HG03064 (cell line): ENCODE measurements at regions not wholly inside any gene's neighbourhood (a gene's known extent, or its start where the extent isn't known, plus 50 kb on each side); places are given as distances from the start of the nearest gene placed in this dataset.

Experiments
- ATAC-seq: cut with Tn5 transposase; IDR thresholded peaks from one replicate; pipeline ENCODE4 v1.9.1; 2021; ENCODE audit warnings: low read depth; ENCODE audit not compliant: unreplicated experiment

DNA sequence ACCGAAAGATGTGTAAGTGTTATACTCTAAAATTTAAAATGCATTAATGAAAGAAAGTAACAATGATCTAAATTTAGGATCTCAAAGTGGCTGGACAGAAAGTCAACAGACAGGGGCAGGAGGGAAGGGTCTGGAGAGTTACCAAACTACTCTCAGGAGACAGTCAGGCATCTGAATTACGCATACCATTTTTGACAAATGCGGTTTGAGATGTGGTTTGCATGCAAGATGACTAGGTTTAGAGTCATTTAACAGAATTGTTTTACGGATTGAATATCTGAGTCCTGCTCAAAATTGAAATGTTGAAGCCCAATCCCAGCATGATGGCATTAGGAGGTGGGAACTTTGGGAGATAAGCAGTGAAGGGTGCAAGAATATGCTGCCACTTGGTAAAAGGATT is 314.1 kb downstream of the WDR11 start:
- ATAC-seq = no peak

DNA sequence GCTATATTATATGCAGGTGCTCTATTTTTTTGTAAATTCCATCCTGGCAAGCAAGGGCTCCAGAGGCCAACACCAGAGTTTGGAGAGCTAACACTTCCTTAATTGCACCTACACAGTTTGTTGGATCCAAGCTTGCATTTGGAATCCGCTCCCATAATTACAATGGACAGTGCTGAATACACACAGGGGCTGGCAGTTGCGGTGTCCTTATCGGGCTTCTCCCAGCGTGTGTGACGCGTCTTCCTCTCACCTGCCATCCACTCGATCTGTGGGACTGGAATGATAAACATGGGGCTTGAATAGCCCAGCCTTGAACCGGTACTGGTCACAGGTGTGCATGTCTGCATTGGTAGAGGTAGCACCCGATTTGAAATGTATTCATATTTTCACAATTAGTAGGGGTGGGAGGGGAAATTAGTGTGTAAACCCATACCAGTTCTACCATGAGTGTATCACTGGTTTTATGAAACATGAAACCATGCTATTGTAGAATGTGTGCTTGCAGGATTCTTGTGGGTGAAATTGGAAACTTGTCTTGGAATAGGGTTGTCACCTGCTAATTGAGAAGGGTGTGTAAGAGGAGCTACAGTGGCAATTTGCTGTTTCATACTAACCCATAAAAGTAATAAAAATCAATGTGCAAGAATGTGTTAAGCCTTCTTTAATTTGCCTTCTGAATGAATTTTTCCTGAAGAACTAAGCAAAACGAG is 316.5 kb downstream of the WDR11 start:
- no peak for ATAC-seq

- no peak for ATAC-seq
Measured at GRCh38 chr10:121168545-121169216, 317.5 kb downstream of the WDR11 start.

GRCh38 chr10:121169406-121169805 is 318.2 kb downstream of the WDR11 start:
- no peak for ATAC-seq

- ATAC-seq = no peak
Measured at GRCh38 chr10:121171825-121172787, 320.9 kb downstream of the WDR11 start.

DNA sequence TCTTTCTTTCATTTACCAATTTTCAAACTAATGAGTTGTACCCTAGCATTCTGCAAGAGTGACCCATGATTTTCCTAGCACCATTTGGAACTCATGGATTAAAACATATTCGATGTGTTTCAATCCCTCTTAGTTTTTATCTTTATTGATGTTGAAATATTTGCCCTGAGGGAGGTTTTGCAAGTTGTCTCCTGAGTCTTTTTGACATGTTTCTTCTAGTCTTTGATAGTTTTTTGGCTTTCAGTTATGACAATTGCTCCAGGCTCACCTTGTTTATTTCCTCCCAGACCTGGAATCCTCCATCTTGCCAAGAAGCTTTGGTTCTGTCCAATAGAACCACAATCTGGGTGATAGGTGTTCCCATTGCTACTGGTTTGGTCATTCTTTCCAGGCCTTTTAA is 327.8 kb downstream of the WDR11 start:
- no peak for ATAC-seq

GRCh38 chr10:121182219-121182618 is 331.1 kb downstream of the WDR11 start:
- no peak for ATAC-seq

DNA sequence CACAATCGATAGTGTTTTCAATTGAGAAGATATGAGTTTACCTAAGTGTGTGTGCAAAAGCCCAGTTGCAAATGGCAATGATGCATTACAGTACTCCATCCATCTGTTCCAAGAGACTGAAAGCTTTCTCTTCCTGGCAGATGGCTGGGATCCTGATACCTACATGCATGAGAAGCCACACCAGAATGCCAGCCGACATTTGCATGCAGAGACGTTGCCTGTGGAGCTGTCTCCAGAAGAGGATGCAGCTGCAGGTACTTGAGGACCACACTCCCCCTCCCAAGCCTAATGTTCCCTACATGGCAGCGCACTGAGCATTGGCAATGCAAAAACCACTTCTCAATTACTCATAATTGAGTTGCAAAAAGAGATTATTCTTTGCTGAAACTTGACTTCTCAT is 332.1 kb downstream of the WDR11 start:
- ATAC-seq = no peak

DNA sequence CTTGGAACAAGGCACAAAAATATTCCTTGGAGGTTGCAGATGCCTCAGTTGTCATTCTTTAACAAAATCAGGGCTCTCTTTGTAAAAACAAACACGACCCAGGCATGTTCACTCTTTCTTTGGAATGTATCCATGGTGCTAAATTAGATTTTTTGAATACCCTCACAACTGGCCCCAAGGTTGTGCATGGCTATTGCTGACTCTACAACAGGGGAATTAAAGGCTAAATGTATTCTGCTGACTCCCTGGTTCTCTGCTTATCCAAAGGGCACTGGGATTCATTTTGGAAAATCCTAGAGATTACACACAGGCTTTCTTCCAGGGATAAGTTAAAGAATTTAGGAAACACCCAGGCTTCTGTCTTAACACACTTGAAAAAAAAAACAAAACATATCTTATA is 332.5 kb downstream of the WDR11 start:
- no peak for ATAC-seq

DNA sequence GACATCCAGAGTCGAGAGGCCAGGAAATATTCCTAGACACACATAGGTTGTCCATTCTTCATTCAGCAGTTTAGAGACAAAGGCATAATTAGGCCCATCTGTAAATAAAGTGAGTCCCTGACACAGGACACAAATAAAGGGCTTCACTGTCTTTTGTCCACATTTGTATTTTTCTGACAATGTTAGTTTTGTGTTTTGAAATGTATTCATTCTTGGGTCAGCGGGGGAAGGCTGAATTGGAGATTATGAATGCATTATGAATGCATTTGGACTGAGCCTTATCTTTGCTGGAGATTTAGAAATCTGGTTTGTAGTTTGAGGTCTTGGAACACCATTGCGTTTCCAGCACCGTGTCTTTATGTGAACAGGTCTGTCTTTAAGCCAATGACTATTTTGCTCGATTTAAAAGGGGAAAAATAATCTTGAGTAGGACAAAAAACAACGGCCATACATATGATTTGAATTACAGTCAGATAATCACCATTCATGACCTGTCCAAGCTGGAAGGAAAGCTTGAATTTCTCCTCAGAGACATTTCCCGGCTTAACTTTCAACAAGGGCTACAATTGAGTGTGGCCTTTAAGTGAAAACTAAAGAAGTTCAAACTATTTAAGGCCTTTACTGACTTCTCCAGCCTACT is 334.8 kb downstream of the WDR11 start:
- no peak for ATAC-seq

DNA sequence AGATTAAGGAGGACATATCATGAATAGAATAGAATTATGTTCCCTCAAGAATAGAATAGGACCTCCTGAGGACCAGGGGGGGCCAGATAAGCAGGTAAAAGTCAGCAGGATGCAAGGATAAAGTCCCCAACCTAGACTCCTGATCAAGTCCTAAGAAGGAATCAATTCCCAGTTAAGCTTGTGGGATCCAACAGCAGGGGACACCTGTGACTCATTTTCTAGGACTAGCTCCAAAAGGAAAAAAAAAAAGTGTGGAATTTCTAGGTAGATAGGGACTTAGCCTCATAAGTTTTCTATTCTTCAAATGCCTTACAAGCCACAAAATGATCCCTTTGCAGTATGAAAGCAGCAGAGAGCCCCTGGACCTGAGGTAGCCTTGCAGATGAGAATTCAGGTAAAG is 336.2 kb downstream of the WDR11 start:
- ATAC-seq = no peak

GRCh38 chr10:121188005-121188404 is 336.8 kb downstream of the WDR11 start:
- ATAC-seq = no peak

- no peak for ATAC-seq
Measured at GRCh38 chr10:121189066-121189465, 337.9 kb downstream of the WDR11 start.

- no peak for ATAC-seq
Measured at GRCh38 chr10:121194696-121195523, 343.7 kb downstream of the WDR11 start.

- ATAC-seq = no peak
Measured at GRCh38 chr10:121195524-121195910, 344.4 kb downstream of the WDR11 start.

DNA sequence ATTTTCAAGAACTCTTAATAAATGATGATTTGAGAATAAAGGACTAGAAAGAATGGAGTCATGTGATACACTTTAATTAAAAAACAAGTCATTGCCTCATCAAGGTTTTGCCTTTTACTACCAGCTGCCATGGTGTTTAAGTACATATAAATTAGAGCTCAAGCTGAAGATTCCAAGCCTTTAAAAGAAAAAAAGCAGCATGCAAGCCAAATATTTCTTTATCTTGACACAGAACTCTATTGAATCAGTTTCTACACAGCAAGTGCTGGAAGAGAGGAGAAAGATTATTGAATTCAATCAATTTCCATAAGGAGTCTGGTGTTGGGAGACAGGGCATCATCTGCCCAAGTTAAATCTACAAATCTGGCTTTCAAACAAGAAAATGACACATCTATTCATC is 347.9 kb downstream of the WDR11 start:
- ATAC-seq = no peak

DNA sequence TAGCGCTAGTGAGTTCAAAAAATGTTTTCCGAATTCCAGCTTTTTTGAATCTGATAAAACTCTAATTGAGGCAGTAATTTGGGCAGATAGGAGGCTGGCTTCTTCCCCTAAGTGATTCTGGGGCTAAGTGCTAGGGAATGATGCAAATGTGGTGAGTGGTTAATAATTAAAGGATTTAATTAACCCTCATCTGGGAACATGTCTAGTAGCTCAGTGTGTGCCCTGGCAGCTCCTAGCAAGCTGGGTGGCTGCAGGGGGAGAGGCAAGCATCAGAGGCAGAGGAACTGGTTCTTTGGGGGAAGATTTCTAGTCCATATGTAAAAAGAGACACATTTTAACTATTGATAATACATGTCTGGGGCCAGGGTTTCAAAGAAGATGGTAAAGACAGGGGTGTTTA is 354.5 kb downstream of the WDR11 start:
- ATAC-seq = no peak

DNA sequence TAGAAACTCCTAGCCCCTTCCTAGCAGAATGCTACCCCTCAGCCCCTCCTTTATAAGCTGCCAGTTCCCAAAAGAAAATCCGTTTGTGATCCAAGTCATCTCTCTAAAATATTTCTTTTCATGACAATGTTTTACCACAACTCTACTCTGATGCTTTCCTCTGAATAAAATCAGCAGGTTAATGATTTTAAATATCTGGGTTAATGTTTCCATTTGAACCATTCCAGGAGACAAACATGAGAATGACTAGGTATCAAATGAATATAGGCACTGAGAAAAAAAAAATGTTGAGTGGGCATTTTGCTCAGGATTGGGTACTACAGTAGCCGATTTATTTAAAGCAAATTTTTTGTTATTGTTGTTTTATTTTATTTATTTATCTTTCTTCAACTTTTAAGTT is 360.3 kb downstream of the WDR11 start:
- ATAC-seq = no peak

GRCh38 chr10:121213437-121213836 is 362.3 kb downstream of the WDR11 start:
- ATAC-seq = no peak

DNA sequence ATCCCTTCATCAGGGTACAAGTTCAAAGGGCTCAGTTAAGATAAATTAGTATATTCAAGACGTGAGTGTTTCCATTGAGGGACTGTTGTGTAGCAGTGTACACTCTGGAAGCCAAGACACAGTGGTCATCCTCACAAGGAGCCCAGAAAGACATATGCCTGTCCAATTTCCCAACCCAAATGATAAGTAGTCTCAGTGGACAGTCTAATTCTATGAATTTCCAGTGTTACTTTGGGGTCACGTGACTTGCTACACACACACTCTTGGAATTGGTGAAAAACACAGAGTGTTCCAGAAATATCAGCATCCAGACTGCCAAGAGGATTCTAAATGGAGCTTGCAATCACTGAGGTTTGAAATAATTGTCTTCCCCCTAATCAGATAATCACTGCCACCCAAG is 365.1 kb downstream of the WDR11 start:
- ATAC-seq = no peak
